Activated CD8-positive, alpha-beta T cell treated with anti-CD3 and anti-CD28 coated beads, Interleukin-2, amount 10 ng/mL, durations not matched to agents 7 days and 5 days (primary cell): ENCODE measurements at regions not wholly inside any gene's neighbourhood (a gene's known extent, or its start where the extent isn't known, plus 50 kb on each side); places are given as distances from the start of the nearest gene placed in this dataset.

ENCODE experiments used
- ATAC-seq: fragments of 150-1000 bp; cut with Tn5 transposase; one replicate; pipeline ENCODE4 v1.10.0; 2021; ENCODE audit warnings: moderate library complexity
- CTCF ChIA-PET: fragments of 350-600 bp; sonication (Branson Sonifier 250); formaldehyde crosslinking; loops from one replicate; lab custom pipeline; 2021; ENCODE audit warnings: antibody characterized with exemption; lab: Charles Lee
- POLR2A ChIA-PET: fragments of 350-600 bp; sonication (Branson Sonifier 250); formaldehyde crosslinking; loops from one replicate; lab custom pipeline; 2021; ENCODE audit warnings: antibody characterized with exemption; lab: Charles Lee
- DNase-seq: peaks from one replicate; pipeline ENCODE4 v3.0.0-alpha.2; 2020
- H3K27ac Mint-ChIP-seq: one replicate; pipeline ENCODE4 v1.8.0; 2021; ENCODE audit warnings: mild to moderate bottlenecking, mixed read lengths
- H3K27me3 Mint-ChIP-seq: one replicate; pipeline ENCODE4 v1.8.0; 2021; ENCODE audit warnings: low read depth, mixed read lengths
- H3K36me3 Mint-ChIP-seq: one replicate; pipeline ENCODE4 v1.8.0; 2021; ENCODE audit warnings: low read depth, mixed read lengths
- H3K4me1 Mint-ChIP-seq: one replicate; pipeline ENCODE4 v1.8.0; 2021; ENCODE audit warnings: low read depth, mixed read lengths
- H3K4me3 Mint-ChIP-seq: one replicate; pipeline ENCODE4 v1.8.0; 2021; ENCODE audit warnings: mild to moderate bottlenecking, mixed read lengths
- H3K9me3 Mint-ChIP-seq: one replicate; pipeline ENCODE4 v1.8.0; 2022; ENCODE audit warnings: mixed read lengths; ENCODE audit not compliant: insufficient read depth

GRCh38 chr1:242747233-242747632, 222.7 kb upstream of the PLD5 start:
- H3K9me3 Mint-ChIP-seq = no peaks in the 10 kb centered on the region
- ATAC-seq (no peak), DNase-seq (no peak)
- no peak overlapping the region for H3K27ac Mint-ChIP-seq
- H3K4me3 Mint-ChIP-seq = no peak overlapping the region
- POLR2A ChIA-PET = no interaction called here
- H3K27me3 Mint-ChIP-seq = no peaks in the 10 kb centered on the region
- no peaks in the 10 kb centered on the region for H3K4me1 Mint-ChIP-seq
- CTCF ChIA-PET = no interaction called here
- no peaks in the 10 kb centered on the region for H3K36me3 Mint-ChIP-seq

- H3K36me3 Mint-ChIP-seq = no peaks in the 10 kb centered on the region
- H3K4me1 Mint-ChIP-seq = no peaks in the 10 kb centered on the region
- H3K27ac Mint-ChIP-seq = no peak overlapping the region
- CTCF ChIA-PET = no interaction called here
- H3K27me3 Mint-ChIP-seq = no peaks in the 10 kb centered on the region
- no peaks in the 10 kb centered on the region for H3K9me3 Mint-ChIP-seq
- DNase-seq (no peak), ATAC-seq (no peak)
- no peak overlapping the region for H3K4me3 Mint-ChIP-seq
- POLR2A ChIA-PET = no interaction called here
Measured at GRCh38 chr1:242745079-242745478, 220.6 kb upstream of the PLD5 start.

GRCh38 chr1:242743983-242744780, 219.7 kb upstream of the PLD5 start:
- CTCF ChIA-PET = no interaction called here
- Mint-ChIP-seq H3K27me3 (no peaks in the 10 kb centered on the region), H3K36me3 (no peaks in the 10 kb centered on the region)

GRCh38 chr1:242738702-242739645, 214.5 kb upstream of the PLD5 start:
- ChIA-PET CTCF (no interaction called here), POLR2A (no interaction called here)
- DNase-seq (no peak), ATAC-seq (no peak)
- Mint-ChIP-seq H3K9me3 (no peaks in the 10 kb centered on the region), H3K27me3 (no peaks in the 10 kb centered on the region), H3K4me1 (no peaks in the 10 kb centered on the region), H3K4me3 (no peak overlapping the region), H3K27ac (no peak overlapping the region), H3K36me3 (no peaks in the 10 kb centered on the region)

More at GRCh38 chr1:242743983-242744780, 219.7 kb upstream of the PLD5 start:
- Mint-ChIP-seq H3K27ac (no peak overlapping the region), H3K9me3 (no peaks in the 10 kb centered on the region), H3K4me1 (no peaks in the 10 kb centered on the region), H3K4me3 (no peak overlapping the region)
- DNase-seq (no peak), ATAC-seq (no peak)
- POLR2A ChIA-PET = no interaction called here

GRCh38 chr1:242736611-242737010, 212.1 kb upstream of the PLD5 start:
- DNase-seq = no peak
- ChIA-PET CTCF (no interaction called here), POLR2A (no interaction called here)
- no peak for ATAC-seq
- no peaks in the 10 kb centered on the region for H3K4me1 Mint-ChIP-seq
- H3K9me3 Mint-ChIP-seq = peaks cover 11% of the 10 kb centered on the region
- no peaks in the 10 kb centered on the region for H3K27me3 Mint-ChIP-seq
- H3K36me3 Mint-ChIP-seq = no peaks in the 10 kb centered on the region
- H3K4me3 Mint-ChIP-seq = no peak overlapping the region
- no peak overlapping the region for H3K27ac Mint-ChIP-seq

- H3K4me3 Mint-ChIP-seq = no peak overlapping the region
- H3K4me1 Mint-ChIP-seq = no peaks in the 10 kb centered on the region
- H3K9me3 Mint-ChIP-seq = peaks cover 11% of the 10 kb centered on the region
- no peaks in the 10 kb centered on the region for H3K27me3 Mint-ChIP-seq
- no peaks in the 10 kb centered on the region for H3K36me3 Mint-ChIP-seq
- DNase-seq = no peak
- no peak for ATAC-seq
- ChIA-PET CTCF (no interaction called here), POLR2A (no interaction called here)
- no peak overlapping the region for H3K27ac Mint-ChIP-seq
Measured at GRCh38 chr1:242735323-242735722, 210.8 kb upstream of the PLD5 start.

- ATAC-seq (no peak), DNase-seq (no peak)
- Mint-ChIP-seq H3K4me3 (no peak overlapping the region), H3K9me3 (peaks cover 11% of the 10 kb centered on the region), H3K36me3 (no peaks in the 10 kb centered on the region), H3K27ac (no peak overlapping the region), H3K27me3 (no peaks in the 10 kb centered on the region), H3K4me1 (no peaks in the 10 kb centered on the region)
- CTCF ChIA-PET = no interaction called here
- POLR2A ChIA-PET = interaction anchor here (0.6 kb wide), 1 partner anchor 9 kb away, joined by 3 read pairs; no protein-coding TSS in a partner anchor
Measured at GRCh38 chr1:242731446-242731845, 206.9 kb upstream of the PLD5 start.

GRCh38 chr1:242728696-242729095, 204.2 kb upstream of the PLD5 start:
- no peaks in the 10 kb centered on the region for H3K4me1 Mint-ChIP-seq
- DNase-seq (no peak), ATAC-seq (no peak)
- ChIA-PET POLR2A (no interaction called here), CTCF (no interaction called here)
- peaks cover 11% of the 10 kb centered on the region for H3K9me3 Mint-ChIP-seq
- H3K27ac Mint-ChIP-seq = no peak overlapping the region
- no peaks in the 10 kb centered on the region for H3K36me3 Mint-ChIP-seq
- no peaks in the 10 kb centered on the region for H3K27me3 Mint-ChIP-seq
- H3K4me3 Mint-ChIP-seq = no peak overlapping the region

- ChIA-PET CTCF (no interaction called here), POLR2A (no interaction called here)
- DNase-seq (no peak), ATAC-seq (no peak)
- Mint-ChIP-seq H3K36me3 (no peaks in the 10 kb centered on the region), H3K27me3 (no peaks in the 10 kb centered on the region), H3K4me3 (no peak overlapping the region), H3K9me3 (no peaks in the 10 kb centered on the region), H3K27ac (no peak overlapping the region), H3K4me1 (no peaks in the 10 kb centered on the region)
Measured at GRCh38 chr1:242723044-242723716, 198.7 kb upstream of the PLD5 start.

GRCh38 chr1:242718967-242719366, 194.5 kb upstream of the PLD5 start:
- ChIA-PET CTCF (no interaction called here), POLR2A (no interaction called here)
- H3K9me3 Mint-ChIP-seq = no peaks in the 10 kb centered on the region
- no peaks in the 10 kb centered on the region for H3K4me1 Mint-ChIP-seq
- no peak overlapping the region for H3K27ac Mint-ChIP-seq
- no peaks in the 10 kb centered on the region for H3K27me3 Mint-ChIP-seq
- no peak for DNase-seq
- H3K36me3 Mint-ChIP-seq = no peaks in the 10 kb centered on the region
- no peak overlapping the region for H3K4me3 Mint-ChIP-seq
- no peak for ATAC-seq

- ChIA-PET CTCF (no interaction called here), POLR2A (no interaction called here)
- H3K27ac Mint-ChIP-seq = no peak overlapping the region
- H3K4me1 Mint-ChIP-seq = no peaks in the 10 kb centered on the region
- H3K36me3 Mint-ChIP-seq = no peaks in the 10 kb centered on the region
- no peak for DNase-seq
- no peaks in the 10 kb centered on the region for H3K27me3 Mint-ChIP-seq
- no peak for ATAC-seq
- no peaks in the 10 kb centered on the region for H3K9me3 Mint-ChIP-seq
- no peak overlapping the region for H3K4me3 Mint-ChIP-seq
Measured at GRCh38 chr1:242712248-242712647, 187.8 kb upstream of the PLD5 start.

GRCh38 chr1:242710847-242711246, 186.3 kb upstream of the PLD5 start:
- POLR2A ChIA-PET = no interaction called here
- H3K9me3 Mint-ChIP-seq = no peaks in the 10 kb centered on the region
- no peak overlapping the region for H3K4me3 Mint-ChIP-seq
- DNase-seq (no peak), ATAC-seq (no peak)
- CTCF ChIA-PET = no interaction called here
- H3K27me3 Mint-ChIP-seq = no peaks in the 10 kb centered on the region
- H3K36me3 Mint-ChIP-seq = no peaks in the 10 kb centered on the region
- no peak overlapping the region for H3K27ac Mint-ChIP-seq
- no peaks in the 10 kb centered on the region for H3K4me1 Mint-ChIP-seq
